ENCODE measurements at regions not wholly inside any gene's neighbourhood (a gene's known extent, or its start where the extent isn't known, plus 50 kb on each side); places are given as distances from the start of the nearest gene placed in this dataset.

DNA sequence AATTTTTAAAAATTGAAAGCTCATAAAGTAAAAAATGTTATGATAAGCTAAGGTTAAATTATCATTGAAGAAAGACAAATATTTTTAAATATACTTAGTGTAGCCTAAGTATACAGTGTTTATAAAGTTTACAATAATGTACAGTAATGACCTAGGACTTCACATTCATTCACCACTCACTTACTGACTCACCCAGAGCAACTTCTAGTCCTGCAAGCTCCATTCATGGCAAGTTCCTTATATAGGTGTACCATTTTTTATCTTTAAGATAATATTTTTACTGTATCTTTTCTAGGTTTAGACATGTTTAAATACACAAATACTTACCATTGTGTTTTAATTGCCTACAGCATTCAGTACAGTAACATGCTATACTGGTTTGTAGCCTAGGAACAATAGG, 112.3 kb upstream of the RADX start:
- TF ChIP-seq, protein P1, sequence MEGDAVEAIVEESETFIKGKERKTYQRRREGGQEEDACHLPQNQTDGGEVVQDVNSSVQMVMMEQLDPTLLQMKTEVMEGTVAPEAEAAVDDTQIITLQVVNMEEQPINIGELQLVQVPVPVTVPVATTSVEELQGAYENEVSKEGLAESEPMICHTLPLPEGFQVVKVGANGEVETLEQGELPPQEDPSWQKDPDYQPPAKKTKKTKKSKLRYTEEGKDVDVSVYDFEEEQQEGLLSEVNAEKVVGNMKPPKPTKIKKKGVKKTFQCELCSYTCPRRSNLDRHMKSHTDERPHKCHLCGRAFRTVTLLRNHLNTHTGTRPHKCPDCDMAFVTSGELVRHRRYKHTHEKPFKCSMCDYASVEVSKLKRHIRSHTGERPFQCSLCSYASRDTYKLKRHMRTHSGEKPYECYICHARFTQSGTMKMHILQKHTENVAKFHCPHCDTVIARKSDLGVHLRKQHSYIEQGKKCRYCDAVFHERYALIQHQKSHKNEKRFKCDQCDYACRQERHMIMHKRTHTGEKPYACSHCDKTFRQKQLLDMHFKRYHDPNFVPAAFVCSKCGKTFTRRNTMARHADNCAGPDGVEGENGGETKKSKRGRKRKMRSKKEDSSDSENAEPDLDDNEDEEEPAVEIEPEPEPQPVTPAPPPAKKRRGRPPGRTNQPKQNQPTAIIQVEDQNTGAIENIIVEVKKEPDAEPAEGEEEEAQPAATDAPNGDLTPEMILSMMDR (IDR thresholded peaks at IDR 0.05; ENCODE audit: unreplicated experiment in 3 of 3): no peak
- Mint-ChIP-seq H3K27ac (no peak overlapping the region), H3K36me3 (ENCODE audit: low read depth) (no peaks in the 10 kb centered on the region), H3K4me3 (no peak overlapping the region), H3K9me3 (peaks cover 7% of the 10 kb centered on the region), H3K27me3 (ENCODE audit: low read depth) (no peaks in the 10 kb centered on the region), H3K4me1 (no peaks in the 10 kb centered on the region)

DNA sequence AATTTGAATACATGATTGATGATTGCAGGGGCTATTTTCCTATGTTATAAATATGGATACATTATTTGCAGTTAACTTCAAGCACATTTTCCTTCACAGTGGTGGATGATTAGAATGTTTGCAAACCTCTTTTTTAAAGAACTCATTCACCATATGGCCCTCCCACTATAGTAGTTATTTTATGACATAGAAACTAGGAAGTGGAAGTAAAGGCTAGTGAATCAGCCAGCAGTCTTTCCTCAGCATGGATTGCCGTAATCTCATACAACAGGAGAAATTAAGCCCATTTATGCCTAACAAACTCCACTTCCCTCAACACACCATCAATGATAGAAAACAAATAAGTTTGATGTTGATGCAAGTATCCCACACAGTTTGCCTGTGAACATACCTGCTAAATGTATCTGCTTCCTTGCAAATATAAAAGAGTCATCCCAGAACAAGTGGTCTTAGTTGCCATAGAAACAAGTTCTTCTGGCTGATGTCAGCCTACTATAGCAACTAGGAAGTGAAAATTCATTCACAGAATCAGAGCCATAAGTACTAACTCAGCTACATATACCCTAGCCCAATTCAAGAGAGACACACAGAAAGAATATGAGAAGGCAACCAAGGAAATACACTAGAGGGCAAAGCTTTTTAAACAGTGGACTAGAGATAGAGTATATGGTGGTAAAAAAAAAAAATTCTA, 100.9 kb upstream of the RADX start:
- H3K27ac Mint-ChIP-seq: no peak overlapping the region
- no peak overlapping the region for H3K4me3 Mint-ChIP-seq
- TF ChIP-seq, protein P1 (IDR thresholded peaks at IDR 0.05; ENCODE audit: unreplicated experiment in 3 of 3): no peak
- H3K9me3 Mint-ChIP-seq: peaks cover 2% of the 10 kb centered on the region
- H3K27me3 Mint-ChIP-seq (ENCODE audit: low read depth): no peaks in the 10 kb centered on the region
- H3K36me3 Mint-ChIP-seq (ENCODE audit: low read depth): no peaks in the 10 kb centered on the region
- no peaks in the 10 kb centered on the region for H3K4me1 Mint-ChIP-seq

All from nephron (organoid).